22Rv1 (cell line): ENCODE measurements at regions not wholly inside any gene's neighbourhood (a gene's known extent, or its start where the extent isn't known, plus 50 kb on each side); places are given as distances from the start of the nearest gene placed in this dataset.
"Not testable (repeated sequence)": the region's sequence is repeated elsewhere in the genome, so short reads cannot be mapped to it uniquely, and the experiment has no call there.

Source experiments
- H3K27ac ChIP-seq: fragments of 450-650 bp; 2 replicates; pipeline ENCODE4 v1.5.1; 2017
- CTCF ChIP-seq: fragments of 450-650 bp; IDR thresholded peaks from 2 replicates; pipeline ENCODE4 v1.5.1; 2017; ENCODE audit warnings: mild to moderate bottlenecking
- ZFX ChIP-seq: fragments of 450-650 bp; IDR thresholded peaks from 2 replicates; pipeline ENCODE4 v1.6.1; 2017; ENCODE audit warnings: antibody characterized with exemption, borderline replicate concordance

GRCh38 chr1:5680600-5680999 is 311.6 kb downstream of the NPHP4 start:
- no peak overlapping the region for H3K27ac ChIP-seq
- TF ChIP-seq ZFX (no peak), CTCF (no peak)

GRCh38 chr1:5678759-5679158 is 313.5 kb downstream of the NPHP4 start:
- TF ChIP-seq ZFX, result no peak
- no peak for TF ChIP-seq CTCF
- no peak overlapping the region for H3K27ac ChIP-seq

GRCh38 chr1:5672355-5672754 is 319.9 kb downstream of the NPHP4 start:
- not testable (repeated sequence) for H3K27ac ChIP-seq

GRCh38 chr1:5670590-5671350 is 321.5 kb downstream of the NPHP4 start:
- H3K27ac ChIP-seq, result no peak overlapping the region
- TF ChIP-seq ZFX (no peak), CTCF (no peak)

GRCh38 chr1:5667513-5668325 is 324.5 kb downstream of the NPHP4 start:
- TF ChIP-seq CTCF (no peak), ZFX (no peak)
- no peak overlapping the region for H3K27ac ChIP-seq

GRCh38 chr1:5664906-5665875 is 327.0 kb downstream of the NPHP4 start:
- H3K27ac ChIP-seq, result no peak overlapping the region
- TF ChIP-seq ZFX (no peak), CTCF (no peak)

GRCh38 chr1:5664081-5664768 is 328.0 kb downstream of the NPHP4 start:
- no peak overlapping the region for H3K27ac ChIP-seq
- TF ChIP-seq ZFX (no peak), CTCF (no peak)
